ENCODE measurements at regions not wholly inside any gene's neighbourhood (a gene's known extent, or its start where the extent isn't known, plus 50 kb on each side); places are given as distances from the start of the nearest gene placed in this dataset.

- TF ChIP-seq POLR2A (IDR thresholded peaks at IDR 0.05) (no peak), EP300 (IDR thresholded peaks at IDR 0.05) (no peak), POLR2AphosphoS5 (IDR thresholded peaks at IDR 0.05) (no peak)
- TF ChIP-seq, protein P1, sequence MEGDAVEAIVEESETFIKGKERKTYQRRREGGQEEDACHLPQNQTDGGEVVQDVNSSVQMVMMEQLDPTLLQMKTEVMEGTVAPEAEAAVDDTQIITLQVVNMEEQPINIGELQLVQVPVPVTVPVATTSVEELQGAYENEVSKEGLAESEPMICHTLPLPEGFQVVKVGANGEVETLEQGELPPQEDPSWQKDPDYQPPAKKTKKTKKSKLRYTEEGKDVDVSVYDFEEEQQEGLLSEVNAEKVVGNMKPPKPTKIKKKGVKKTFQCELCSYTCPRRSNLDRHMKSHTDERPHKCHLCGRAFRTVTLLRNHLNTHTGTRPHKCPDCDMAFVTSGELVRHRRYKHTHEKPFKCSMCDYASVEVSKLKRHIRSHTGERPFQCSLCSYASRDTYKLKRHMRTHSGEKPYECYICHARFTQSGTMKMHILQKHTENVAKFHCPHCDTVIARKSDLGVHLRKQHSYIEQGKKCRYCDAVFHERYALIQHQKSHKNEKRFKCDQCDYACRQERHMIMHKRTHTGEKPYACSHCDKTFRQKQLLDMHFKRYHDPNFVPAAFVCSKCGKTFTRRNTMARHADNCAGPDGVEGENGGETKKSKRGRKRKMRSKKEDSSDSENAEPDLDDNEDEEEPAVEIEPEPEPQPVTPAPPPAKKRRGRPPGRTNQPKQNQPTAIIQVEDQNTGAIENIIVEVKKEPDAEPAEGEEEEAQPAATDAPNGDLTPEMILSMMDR (IDR thresholded peaks at IDR 0.05) = no peak
- Histone ChIP-seq H3K27ac (no peak overlapping the region), H3K36me3 (no peaks in the 10 kb centered on the region), H3K4me3 (no peak overlapping the region), H3K27me3 (no peaks in the 10 kb centered on the region), H3K4me1 (no peaks in the 10 kb centered on the region), H3K9me3 (no peaks in the 10 kb centered on the region)
- ATAC-seq = no peak
- WGBS, 2 donors (ENCODE audit: low coverage in 1 of 2) = 100% methylated on average over 1 of the region's 1 CpG
Observed at GRCh38 chr18:34025191-34025801, 199.4 kb downstream of the NOL4 start.

GRCh38 chr18:34023471-34023870 lies 201.2 kb downstream of the NOL4 start:
- Histone ChIP-seq H3K27ac (no peak overlapping the region), H3K9me3 (no peaks in the 10 kb centered on the region), H3K4me3 (no peak overlapping the region), H3K4me1 (no peaks in the 10 kb centered on the region), H3K27me3 (no peaks in the 10 kb centered on the region), H3K36me3 (no peaks in the 10 kb centered on the region)
- WGBS, 2 donors (ENCODE audit: low coverage in 1 of 2) = 54 to 66% methylated on average over 4 of the region's 4 CpGs
- TF ChIP-seq POLR2A (IDR thresholded peaks at IDR 0.05) (no peak), POLR2AphosphoS5 (IDR thresholded peaks at IDR 0.05) (no peak), EP300 (IDR thresholded peaks at IDR 0.05) (no peak)
- TF ChIP-seq, protein P1 (IDR thresholded peaks at IDR 0.05) = no peak
- ATAC-seq = no peak

- no peaks in the 10 kb centered on the region for H3K36me3 ChIP-seq
- no peak for ATAC-seq
- no peaks in the 10 kb centered on the region for H3K27me3 ChIP-seq
- TF ChIP-seq, protein P1 (IDR thresholded peaks at IDR 0.05) = no peak
- no peak for TF ChIP-seq POLR2AphosphoS5 (IDR thresholded peaks at IDR 0.05)
- WGBS, 2 donors (ENCODE audit: low coverage in 1 of 2) = 36 to 64% methylated on average over 1 of the region's 1 CpG
- H3K27ac ChIP-seq = no peak overlapping the region
- no peak overlapping the region for H3K4me3 ChIP-seq
- no peaks in the 10 kb centered on the region for H3K4me1 ChIP-seq
- no peaks in the 10 kb centered on the region for H3K9me3 ChIP-seq
Observed at GRCh38 chr18:34018336-34018735, 206.4 kb downstream of the NOL4 start.

GRCh38 chr18:34003687-34004086 lies 221.0 kb downstream of the NOL4 start:
- 0 to 14% methylated on average over 1 of the region's 1 CpG for WGBS, 2 donors (ENCODE audit: low coverage in 1 of 2)
- Histone ChIP-seq H3K9me3 (no peaks in the 10 kb centered on the region), H3K4me3 (no peak overlapping the region), H3K4me1 (no peaks in the 10 kb centered on the region), H3K36me3 (no peaks in the 10 kb centered on the region), H3K27me3 (no peaks in the 10 kb centered on the region), H3K27ac (no peak overlapping the region)
- no peak for ATAC-seq
- TF ChIP-seq POLR2A (IDR thresholded peaks at IDR 0.05) = no peak
- TF ChIP-seq POLR2AphosphoS5 (IDR thresholded peaks at IDR 0.05) = no peak
- TF ChIP-seq EP300 (IDR thresholded peaks at IDR 0.05) = no peak
- TF ChIP-seq, protein P1 (IDR thresholded peaks at IDR 0.05) = no peak

- no peaks in the 10 kb centered on the region for H3K27me3 ChIP-seq
- no peak overlapping the region for H3K4me3 ChIP-seq
- 86 to 100% methylated on average over 1 of the region's 1 CpG for WGBS, 2 donors (ENCODE audit: low coverage in 1 of 2)
- no peaks in the 10 kb centered on the region for H3K36me3 ChIP-seq
- H3K4me1 ChIP-seq = no peaks in the 10 kb centered on the region
- no peak for ATAC-seq
- no peaks in the 10 kb centered on the region for H3K9me3 ChIP-seq
- no peak overlapping the region for H3K27ac ChIP-seq
- TF ChIP-seq POLR2A (IDR thresholded peaks at IDR 0.05) (no peak), EP300 (IDR thresholded peaks at IDR 0.05) (no peak), POLR2AphosphoS5 (IDR thresholded peaks at IDR 0.05) (no peak)
- TF ChIP-seq, protein P1 (IDR thresholded peaks at IDR 0.05) = no peak
Observed at GRCh38 chr18:34002130-34002529, 222.6 kb downstream of the NOL4 start.

Measured in gastroesophageal sphincter (tissue), 4 donors.